Smooth muscle cell (in vitro differentiated cells): ENCODE measurements at regions not wholly inside any gene's neighbourhood (a gene's known extent, or its start where the extent isn't known, plus 50 kb on each side); places are given as distances from the start of the nearest gene placed in this dataset.

Source experiments
- DNase-seq: peaks from one replicate; lab custom pipeline; 2025; ENCODE audit not compliant: unreplicated experiment; lab: John Stamatoyannopoulos, UW
- H2AFZ ChIP-seq: fragments of 200-600 bp; sonication (generic); 2 replicates; pipeline ENCODE4 v1.6.0; 2016; ENCODE audit warnings: antibody characterized with exemption, low read depth, mild to moderate bottlenecking
- H3F3A ChIP-seq: fragments of 200-600 bp; sonication (generic); 2 replicates; pipeline ENCODE4 v1.6.0; 2017; ENCODE audit warnings: antibody characterized with exemption, low read depth
- H3K27ac ChIP-seq: fragments of 200-600 bp; sonication (generic); 2 replicates; pipeline ENCODE4 v1.5.1; 2016; ENCODE audit warnings: low read depth, mild to moderate bottlenecking
- H3K27me3 ChIP-seq: fragments of 200-600 bp; sonication (generic); 2 replicates; pipeline ENCODE4 v1.6.1; 2016; ENCODE audit warnings: low read depth, mild to moderate bottlenecking
- H3K36me3 ChIP-seq: fragments of 200-600 bp; sonication (generic); 2 replicates; pipeline ENCODE4 v1.5.1; 2016; ENCODE audit warnings: low read depth
- H3K4me1 ChIP-seq: fragments of 200-600 bp; sonication (generic); 2 replicates; pipeline ENCODE4 v1.5.1; 2016; ENCODE audit warnings: low read depth
- H3K4me2 ChIP-seq: fragments of 200-600 bp; sonication (generic); 2 replicates; pipeline ENCODE4 v1.6.0; 2016; ENCODE audit warnings: mild to moderate bottlenecking
- H3K4me3 ChIP-seq: fragments of 200-600 bp; sonication (generic); 2 replicates; pipeline ENCODE4 v1.5.1; 2016; ENCODE audit warnings: mild to moderate bottlenecking
- H3K79me2 ChIP-seq: fragments of 200-600 bp; sonication (generic); 2 replicates; pipeline ENCODE4 v1.6.0; 2016; ENCODE audit warnings: low read depth, mild to moderate bottlenecking
- H3K9ac ChIP-seq: fragments of 200-600 bp; sonication (generic); 2 replicates; pipeline ENCODE4 v1.6.0; 2016; ENCODE audit warnings: low read depth
- H3K9me3 ChIP-seq: fragments of 200-600 bp; sonication (generic); replicated peaks from 2 replicates; pipeline ENCODE4 v1.5.1; 2016; ENCODE audit warnings: low read depth
- H4K20me1 ChIP-seq: fragments of 200-600 bp; sonication (generic); 2 replicates; pipeline ENCODE4 v1.6.0; 2016; ENCODE audit warnings: low read depth
- CTCF ChIP-seq: fragments of 200-600 bp; sonication (generic); IDR thresholded peaks from 2 replicates; pipeline ENCODE4 v1.5.1; 2017; ENCODE audit warnings: borderline replicate concordance, mild to moderate bottlenecking, antibody characterized with exemption; ENCODE audit not compliant: insufficient read depth, poor library complexity, severe bottlenecking
- WGBS: methylation state at CpG from one replicate; pipeline ENCODE4 v1.1.7; 2016; ENCODE audit warnings: low lambda C conversion rate; 5-methylcytosine and 5-hydroxymethylcytosine counted together

- Histone ChIP-seq H3K79me2 (no peaks in the 10 kb centered on the region), H3K9ac (no peak overlapping the region), H3K4me1 (peaks cover 9% of the 10 kb centered on the region), H3K27me3 (no peaks in the 10 kb centered on the region), H4K20me1 (no peaks in the 10 kb centered on the region), H3K4me2 (peak overlapping the region; percentile 18), H3K4me3 (no peak overlapping the region), H3K9me3 (no peaks in the 10 kb centered on the region), H3F3A (peaks cover 11% of the 10 kb centered on the region), H2AFZ (peak overlapping the region; percentile 37), H3K36me3 (no peaks in the 10 kb centered on the region), H3K27ac (peak overlapping the region; percentile 55)
- DNase-seq = no peak
- TF ChIP-seq CTCF = no peak
Measured at GRCh38 chr2:37737507-37737906, 66.1 kb upstream of the CDC42EP3 start.

GRCh38 chr2:37738266-37738885 is 66.9 kb upstream of the CDC42EP3 start:
- Histone ChIP-seq H4K20me1 (no peaks in the 10 kb centered on the region), H3K4me1 (peaks cover 9% of the 10 kb centered on the region), H3K79me2 (no peaks in the 10 kb centered on the region), H3F3A (peaks cover 11% of the 10 kb centered on the region), H3K4me2 (no peak overlapping the region), H3K9me3 (no peaks in the 10 kb centered on the region), H2AFZ (no peak overlapping the region), H3K27ac (peak overlapping the region; percentile 9), H3K36me3 (no peaks in the 10 kb centered on the region), H3K9ac (no peak overlapping the region), H3K27me3 (no peaks in the 10 kb centered on the region), H3K4me3 (no peak overlapping the region)
- DNase-seq = no peak
- 64% methylated on average over 5 of the region's 5 CpGs for WGBS
- TF ChIP-seq CTCF = no peak

DNA sequence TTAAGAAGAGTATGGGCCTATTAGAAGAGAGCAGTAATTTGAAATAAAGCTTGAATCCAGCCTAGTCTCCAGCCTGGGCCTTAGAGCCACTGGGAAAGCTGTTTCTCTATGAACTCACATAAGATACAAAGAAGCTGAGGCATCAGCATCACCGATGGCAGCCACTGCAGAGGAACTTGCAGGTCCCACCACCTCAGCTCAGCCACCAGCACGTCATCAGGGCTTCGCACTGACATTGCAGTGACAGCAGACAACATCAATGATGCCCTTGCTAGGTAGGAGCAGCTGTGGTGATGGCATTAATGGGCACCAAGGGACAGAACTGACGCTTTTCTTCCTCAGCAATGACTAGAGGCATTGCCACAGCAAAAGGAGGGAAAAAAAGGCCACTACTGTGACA is 67.7 kb upstream of the CDC42EP3 start:
- Histone ChIP-seq H3K79me2 (no peaks in the 10 kb centered on the region), H3K4me1 (peaks cover 9% of the 10 kb centered on the region), H2AFZ (no peak overlapping the region), H3F3A (peaks cover 11% of the 10 kb centered on the region), H3K4me3 (no peak overlapping the region), H3K27ac (peak overlapping the region; percentile 9), H3K9me3 (no peaks in the 10 kb centered on the region), H3K9ac (no peak overlapping the region), H3K4me2 (no peak overlapping the region), H3K27me3 (no peaks in the 10 kb centered on the region), H4K20me1 (no peaks in the 10 kb centered on the region), H3K36me3 (no peaks in the 10 kb centered on the region)
- no peak for TF ChIP-seq CTCF
- 99% methylated on average over 4 of the region's 4 CpGs for WGBS
- DNase-seq = no peak

DNA sequence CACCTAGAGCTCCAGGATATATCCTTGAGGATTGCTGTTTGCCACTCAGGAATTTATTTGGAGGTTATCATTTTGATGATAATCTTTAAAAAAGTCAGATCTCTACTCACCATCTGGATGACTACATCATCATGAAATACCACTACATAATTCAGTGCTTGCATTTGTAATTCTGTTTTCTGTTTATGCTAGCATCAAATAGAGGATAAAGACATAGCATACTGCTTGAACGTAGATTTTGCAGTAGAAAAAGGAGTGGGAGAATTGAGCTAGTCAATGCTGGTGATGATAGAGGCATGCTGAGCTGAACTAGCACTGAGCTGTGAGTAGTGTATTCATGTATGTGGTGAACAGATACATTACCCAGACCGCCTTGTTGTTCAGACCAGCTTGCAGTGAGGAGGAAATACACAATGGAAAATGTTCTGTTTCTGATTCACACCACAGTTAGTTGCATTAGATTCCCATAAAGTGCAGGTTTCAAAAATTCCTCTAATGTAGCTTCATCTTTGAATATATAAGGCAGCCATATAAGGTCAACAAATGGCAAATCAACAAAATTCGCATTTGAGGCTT is 68.8 kb upstream of the CDC42EP3 start:
- H3K27ac ChIP-seq = peak overlapping the region; percentile 82
- no peak for DNase-seq

More for the DNA sequence above, 68.8 kb upstream of the CDC42EP3 start:
- Histone ChIP-seq H3K4me2 (peak overlapping the region; percentile 31), H3K9me3 (no peaks in the 10 kb centered on the region), H3K4me3 (no peak overlapping the region), H3K9ac (no peak overlapping the region), H3K79me2 (no peaks in the 10 kb centered on the region), H3F3A (peaks cover 9% of the 10 kb centered on the region), H3K36me3 (no peaks in the 10 kb centered on the region), H2AFZ (peak overlapping the region; percentile 28), H4K20me1 (no peaks in the 10 kb centered on the region), H3K4me1 (peaks cover 9% of the 10 kb centered on the region), H3K27me3 (no peaks in the 10 kb centered on the region)
- TF ChIP-seq CTCF = no peak
- 38% methylated on average over 3 of the region's 3 CpGs for WGBS
